ENCODE measurements at regions not wholly inside any gene's neighbourhood (a gene's known extent, or its start where the extent isn't known, plus 50 kb on each side); places are given as distances from the start of the nearest gene placed in this dataset.
A peak's percentile ranks its signal among the peaks of the same experiment; 100 is the strongest.

DNA sequence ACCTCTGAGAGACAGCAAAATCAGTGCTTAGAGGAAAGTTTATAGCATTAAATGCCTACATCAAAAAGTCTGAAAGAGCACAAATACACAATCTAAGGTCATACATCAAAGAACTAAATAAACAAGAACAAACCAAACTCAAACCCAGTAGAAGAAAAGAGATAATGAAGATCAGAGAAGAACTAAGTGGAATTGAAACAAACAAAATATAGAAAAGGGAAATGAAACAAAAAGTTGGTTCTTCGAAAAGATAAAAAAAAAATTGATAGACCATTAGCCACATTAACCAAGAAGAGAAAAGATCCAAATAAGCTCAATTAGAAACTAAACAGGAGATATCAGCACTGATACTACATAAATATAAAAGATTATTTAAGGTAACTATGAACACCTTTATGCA lies 280.0 kb upstream of the NRG3 start:
- H3K9me3 ChIP-seq (ENCODE audit: control insufficient read depth, insufficient read depth, low read depth, low read length) = no peaks in the 10 kb centered on the region
- DNase-seq (ENCODE audit: low read depth, low spot score) (no peak), ATAC-seq (no peak)
- H3K27me3 ChIP-seq (ENCODE audit: control insufficient read depth, insufficient read depth, low read length) = no peaks in the 10 kb centered on the region
- H3K36me3 ChIP-seq (ENCODE audit: control insufficient read depth, insufficient read depth, low read length) = no peaks in the 10 kb centered on the region
- ChIA-PET POLR2A (no interaction called here), CTCF (no interaction called here)
- H3K4me3 ChIP-seq (ENCODE audit: low read depth in 2 of 2, low read length in 2 of 2) = no peak overlapping the region
- no peaks in the 10 kb centered on the region for H3K4me1 ChIP-seq (ENCODE audit: control insufficient read depth, insufficient read depth, low read length)
- in situ Hi-C loops (cut with HindIII; ENCODE audit: low pct_unique_long_range_greater_than_20kb, low sequenced_read_pairs) (no loop called here), intact Hi-C loops (cut with micrococcal nuclease; ENCODE audit: unreplicated experiment) (no loop called here)
- no peak overlapping the region for H3K27ac ChIP-seq (ENCODE audit: low read length)
- no peak for TF ChIP-seq TCF7L2 (IDR thresholded peaks at IDR 0.05; ENCODE audit: low read depth, low read length)
- TF ChIP-seq POLR2AphosphoS5 (IDR thresholded peaks at IDR 0.05; ENCODE audit: low read depth, low read length) = no peak
- TF ChIP-seq, protein P1, sequence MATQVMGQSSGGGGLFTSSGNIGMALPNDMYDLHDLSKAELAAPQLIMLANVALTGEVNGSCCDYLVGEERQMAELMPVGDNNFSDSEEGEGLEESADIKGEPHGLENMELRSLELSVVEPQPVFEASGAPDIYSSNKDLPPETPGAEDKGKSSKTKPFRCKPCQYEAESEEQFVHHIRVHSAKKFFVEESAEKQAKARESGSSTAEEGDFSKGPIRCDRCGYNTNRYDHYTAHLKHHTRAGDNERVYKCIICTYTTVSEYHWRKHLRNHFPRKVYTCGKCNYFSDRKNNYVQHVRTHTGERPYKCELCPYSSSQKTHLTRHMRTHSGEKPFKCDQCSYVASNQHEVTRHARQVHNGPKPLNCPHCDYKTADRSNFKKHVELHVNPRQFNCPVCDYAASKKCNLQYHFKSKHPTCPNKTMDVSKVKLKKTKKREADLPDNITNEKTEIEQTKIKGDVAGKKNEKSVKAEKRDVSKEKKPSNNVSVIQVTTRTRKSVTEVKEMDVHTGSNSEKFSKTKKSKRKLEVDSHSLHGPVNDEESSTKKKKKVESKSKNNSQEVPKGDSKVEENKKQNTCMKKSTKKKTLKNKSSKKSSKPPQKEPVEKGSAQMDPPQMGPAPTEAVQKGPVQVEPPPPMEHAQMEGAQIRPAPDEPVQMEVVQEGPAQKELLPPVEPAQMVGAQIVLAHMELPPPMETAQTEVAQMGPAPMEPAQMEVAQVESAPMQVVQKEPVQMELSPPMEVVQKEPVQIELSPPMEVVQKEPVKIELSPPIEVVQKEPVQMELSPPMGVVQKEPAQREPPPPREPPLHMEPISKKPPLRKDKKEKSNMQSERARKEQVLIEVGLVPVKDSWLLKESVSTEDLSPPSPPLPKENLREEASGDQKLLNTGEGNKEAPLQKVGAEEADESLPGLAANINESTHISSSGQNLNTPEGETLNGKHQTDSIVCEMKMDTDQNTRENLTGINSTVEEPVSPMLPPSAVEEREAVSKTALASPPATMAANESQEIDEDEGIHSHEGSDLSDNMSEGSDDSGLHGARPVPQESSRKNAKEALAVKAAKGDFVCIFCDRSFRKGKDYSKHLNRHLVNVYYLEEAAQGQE (IDR thresholded peaks at IDR 0.05; ENCODE audit: insufficient read depth in 1 of 2, low read depth in 2 of 2, low read length in 1 of 2) = no peak
- no peak for TF ChIP-seq SIN3A (IDR thresholded peaks at IDR 0.05; ENCODE audit: borderline replicate concordance, insufficient read depth, low read depth, low read length)
- TF ChIP-seq, protein P2, sequence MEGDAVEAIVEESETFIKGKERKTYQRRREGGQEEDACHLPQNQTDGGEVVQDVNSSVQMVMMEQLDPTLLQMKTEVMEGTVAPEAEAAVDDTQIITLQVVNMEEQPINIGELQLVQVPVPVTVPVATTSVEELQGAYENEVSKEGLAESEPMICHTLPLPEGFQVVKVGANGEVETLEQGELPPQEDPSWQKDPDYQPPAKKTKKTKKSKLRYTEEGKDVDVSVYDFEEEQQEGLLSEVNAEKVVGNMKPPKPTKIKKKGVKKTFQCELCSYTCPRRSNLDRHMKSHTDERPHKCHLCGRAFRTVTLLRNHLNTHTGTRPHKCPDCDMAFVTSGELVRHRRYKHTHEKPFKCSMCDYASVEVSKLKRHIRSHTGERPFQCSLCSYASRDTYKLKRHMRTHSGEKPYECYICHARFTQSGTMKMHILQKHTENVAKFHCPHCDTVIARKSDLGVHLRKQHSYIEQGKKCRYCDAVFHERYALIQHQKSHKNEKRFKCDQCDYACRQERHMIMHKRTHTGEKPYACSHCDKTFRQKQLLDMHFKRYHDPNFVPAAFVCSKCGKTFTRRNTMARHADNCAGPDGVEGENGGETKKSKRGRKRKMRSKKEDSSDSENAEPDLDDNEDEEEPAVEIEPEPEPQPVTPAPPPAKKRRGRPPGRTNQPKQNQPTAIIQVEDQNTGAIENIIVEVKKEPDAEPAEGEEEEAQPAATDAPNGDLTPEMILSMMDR (IDR thresholded peaks at IDR 0.05) = no peak
- no TSS peak for BruUV-seq (replicated peaks)

DNA sequence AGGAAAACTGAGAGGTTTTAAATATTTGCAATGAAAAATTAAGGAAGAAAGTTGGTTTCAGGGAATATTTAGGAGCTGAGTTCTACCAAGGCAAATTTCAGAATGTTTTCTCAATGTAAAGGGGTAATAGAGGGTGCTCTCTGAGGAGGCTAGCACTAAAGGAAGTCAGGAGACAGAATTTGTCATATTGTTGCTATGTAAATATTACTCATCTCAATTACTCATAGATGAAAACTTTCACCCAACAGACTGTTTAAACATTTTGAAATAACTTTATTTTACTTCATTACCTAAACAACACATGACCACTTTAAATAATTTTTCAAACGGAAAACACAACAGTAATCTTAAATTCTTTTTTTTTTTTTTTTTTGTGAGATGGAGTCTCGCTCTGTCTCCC lies 274.8 kb upstream of the NRG3 start:
- intact Hi-C loops (cut with micrococcal nuclease; ENCODE audit: unreplicated experiment) (no loop called here), in situ Hi-C loops (cut with HindIII; ENCODE audit: low pct_unique_long_range_greater_than_20kb, low sequenced_read_pairs) (no loop called here)
- no peaks in the 10 kb centered on the region for H3K36me3 ChIP-seq (ENCODE audit: control insufficient read depth, insufficient read depth, low read length)
- H3K27ac ChIP-seq (ENCODE audit: low read length) = no peak overlapping the region
- no peaks in the 10 kb centered on the region for H3K9me3 ChIP-seq (ENCODE audit: control insufficient read depth, insufficient read depth, low read depth, low read length)
- no peak overlapping the region for H3K4me3 ChIP-seq (ENCODE audit: low read depth in 2 of 2, low read length in 2 of 2)
- ATAC-seq (no peak), DNase-seq (ENCODE audit: low read depth, low spot score) (peak; percentile 46)
- H3K4me1 ChIP-seq (ENCODE audit: control insufficient read depth, insufficient read depth, low read length) = no peaks in the 10 kb centered on the region
- no peaks in the 10 kb centered on the region for H3K27me3 ChIP-seq (ENCODE audit: control insufficient read depth, insufficient read depth, low read length)
- ChIA-PET POLR2A (no interaction called here), CTCF (interaction anchor here (0.6 kb wide), 1 partner anchor 498 kb away, joined by 3 read pairs; no protein-coding TSS in a partner anchor)
- no peak for TF ChIP-seq POLR2AphosphoS5 (IDR thresholded peaks at IDR 0.05; ENCODE audit: low read depth, low read length)
- TF ChIP-seq, protein P2 (IDR thresholded peaks at IDR 0.05) = no peak
- TF ChIP-seq, protein P1 (IDR thresholded peaks at IDR 0.05; ENCODE audit: insufficient read depth in 1 of 2, low read depth in 2 of 2, low read length in 1 of 2) = no peak
- TF ChIP-seq TCF7L2 (IDR thresholded peaks at IDR 0.05; ENCODE audit: low read depth, low read length) = no peak
- TF ChIP-seq SIN3A (IDR thresholded peaks at IDR 0.05; ENCODE audit: borderline replicate concordance, insufficient read depth, low read depth, low read length) = no peak
- no TSS peak for BruUV-seq (replicated peaks)

All from Panc1 (cell line).